ENCODE measurements at regions not wholly inside any gene's neighbourhood (a gene's known extent, or its start where the extent isn't known, plus 50 kb on each side); places are given as distances from the start of the nearest gene placed in this dataset.

- DNase-seq (ENCODE audit: low read depth in 2 of 2) = no peak
Measured at GRCh38 chr18:5091741-5092140, 105.3 kb downstream of the AKAIN1 start.

- no peak for DNase-seq (ENCODE audit: low read depth in 2 of 2)
Measured at GRCh38 chr18:5075297-5075696, 121.8 kb downstream of the AKAIN1 start.

GRCh38 chr18:5073026-5073944, 123.8 kb downstream of the AKAIN1 start:
- peak in 1 of 2 donors; percentile 6 for DNase-seq (ENCODE audit: low read depth in 2 of 2)

- no peak for DNase-seq (ENCODE audit: low read depth in 2 of 2)
Measured at GRCh38 chr18:5068851-5069250, 128.2 kb downstream of the AKAIN1 start.

- DNase-seq (ENCODE audit: low read depth in 2 of 2) = peak; percentile 9 to 14
Measured at GRCh38 chr18:5066380-5066977, 130.6 kb downstream of the AKAIN1 start.

GRCh38 chr18:5065615-5066014, 131.4 kb downstream of the AKAIN1 start:
- DNase-seq (ENCODE audit: low read depth in 2 of 2) = no peak

GRCh38 chr18:5064841-5065370, 132.2 kb downstream of the AKAIN1 start:
- no peak for DNase-seq (ENCODE audit: low read depth in 2 of 2)

- no peak for DNase-seq (ENCODE audit: low read depth in 2 of 2)
Measured at GRCh38 chr18:5061785-5062184, 135.3 kb downstream of the AKAIN1 start.

- DNase-seq (ENCODE audit: low read depth in 2 of 2) = no peak
Measured at GRCh38 chr18:5060543-5060942, 136.5 kb downstream of the AKAIN1 start.

- no peak for DNase-seq (ENCODE audit: low read depth in 2 of 2)
Measured at GRCh38 chr18:5059696-5060032, 137.4 kb downstream of the AKAIN1 start.

- DNase-seq (ENCODE audit: low read depth in 2 of 2) = peak in 1 of 2 donors; percentile 9
Measured at GRCh38 chr18:5058768-5059695, 138.0 kb downstream of the AKAIN1 start.

- peak; percentile 25 to 45 for DNase-seq (ENCODE audit: low read depth in 2 of 2)
Measured at GRCh38 chr18:5057386-5058348, 139.4 kb downstream of the AKAIN1 start.

- DNase-seq (ENCODE audit: low read depth in 2 of 2) = no peak
Measured at GRCh38 chr18:5052491-5052890, 144.6 kb downstream of the AKAIN1 start.

GRCh38 chr18:5051207-5051606, 145.8 kb downstream of the AKAIN1 start:
- DNase-seq (ENCODE audit: low read depth in 2 of 2) = no peak

- DNase-seq (ENCODE audit: low read depth in 2 of 2) = no peak
Measured at GRCh38 chr18:5049124-5049523, 147.9 kb downstream of the AKAIN1 start.

- DNase-seq (ENCODE audit: low read depth in 2 of 2) = no peak
Measured at GRCh38 chr18:5040476-5040875, 156.6 kb downstream of the AKAIN1 start.

GRCh38 chr18:5036523-5036922, 160.5 kb downstream of the AKAIN1 start:
- DNase-seq (ENCODE audit: low read depth in 2 of 2) = no peak

- DNase-seq (ENCODE audit: low read depth in 2 of 2) = no peak
Measured at GRCh38 chr18:5031216-5031615, 165.8 kb downstream of the AKAIN1 start.

- no peak for DNase-seq (ENCODE audit: low read depth in 2 of 2)
Measured at GRCh38 chr18:5030636-5031035, 166.4 kb downstream of the AKAIN1 start.

- no peak for DNase-seq (ENCODE audit: low read depth in 2 of 2)
Measured at GRCh38 chr18:5029592-5029991, 167.5 kb downstream of the AKAIN1 start.

GRCh38 chr18:5024741-5025140, 172.3 kb downstream of the AKAIN1 start:
- no peak for DNase-seq (ENCODE audit: low read depth in 2 of 2)

Data from stimulated activated CD4-positive, alpha-beta T cell treated with anti-CD3 and anti-CD28 coated beads, Interleukin-4, amount 100 ng/mL, for 48 hours (primary cell).